Calu3 (cell line): ENCODE measurements at regions not wholly inside any gene's neighbourhood (a gene's known extent, or its start where the extent isn't known, plus 50 kb on each side); places are given as distances from the start of the nearest gene placed in this dataset.

Source experiments
- BruUV-seq: library from RNA; stranded (reverse); fragments of 400-500 nt; replicated peaks from 2 replicates; lab custom pipeline; 2021; lab: Mats Ljungman, UMichigan
- CTCF ChIA-PET: fragments of 300-600 bp; sonication (Branson Sonifier 250); formaldehyde crosslinking; loops from one replicate; lab custom pipeline; 2022; ENCODE audit warnings: antibody characterized with exemption; lab: Charles Lee
- DNase-seq: peaks from one replicate; pipeline ENCODE4 v3.0.0; 2022
- H3K27ac Mint-ChIP-seq: one replicate; pipeline ENCODE4 v1.8.0; 2022; ENCODE audit warnings: mixed read lengths; ENCODE audit not compliant: unreplicated experiment
- H3K27me3 Mint-ChIP-seq: one replicate; pipeline ENCODE4 v1.8.0; 2022; ENCODE audit warnings: mixed read lengths; ENCODE audit not compliant: unreplicated experiment
- H3K36me3 Mint-ChIP-seq: one replicate; pipeline ENCODE4 v1.8.0; 2022; ENCODE audit warnings: mild to moderate bottlenecking, moderate library complexity, mixed read lengths; ENCODE audit not compliant: insufficient read depth, unreplicated experiment
- H3K4me1 Mint-ChIP-seq: one replicate; pipeline ENCODE4 v1.8.0; 2022; ENCODE audit warnings: mild to moderate bottlenecking, low read depth, mixed read lengths; ENCODE audit not compliant: unreplicated experiment
- H3K4me3 Mint-ChIP-seq: one replicate; pipeline ENCODE4 v1.8.0; 2022; ENCODE audit warnings: mild to moderate bottlenecking, low read depth, moderate library complexity, mixed read lengths; ENCODE audit not compliant: unreplicated experiment
- H3K9me3 Mint-ChIP-seq: one replicate; pipeline ENCODE4 v1.8.0; 2022; ENCODE audit warnings: low read depth, mixed read lengths; ENCODE audit not compliant: unreplicated experiment
- intact Hi-C: fragments of 100-400 bp; cut with micrococcal nuclease; formaldehyde crosslinking; loops from one replicate; pipeline ENCODE4 v1.10.0; 2022; ENCODE audit not compliant: unreplicated experiment
- TF ChIP-seq, protein P1 (sequence below): fragments of 200-600 bp; IDR thresholded peaks from one replicate; pipeline ENCODE4 v1.8.0; 2022; ENCODE audit warnings: antibody characterized with exemption; ENCODE audit not compliant: unreplicated experiment

DNA sequence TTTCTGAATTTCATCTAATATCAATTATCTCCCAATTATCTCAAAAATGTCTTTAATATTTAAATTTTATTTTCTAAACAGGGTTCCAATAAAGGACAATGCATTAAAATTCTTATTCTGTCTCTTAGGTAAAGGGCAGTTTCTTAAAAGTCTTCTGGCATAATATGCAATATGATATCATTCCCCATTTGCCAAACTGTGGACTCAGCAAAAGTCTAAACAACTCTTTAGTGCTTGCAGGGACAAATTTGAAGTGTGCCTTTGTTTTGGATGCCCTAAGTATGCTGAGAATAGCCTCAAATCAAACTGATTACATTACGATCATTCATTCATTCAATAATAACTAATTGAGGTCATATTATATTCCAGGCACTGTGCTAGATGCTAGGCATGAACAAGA is 281.0 kb upstream of the KIRREL3 start:
- CTCF ChIA-PET: no interaction called here
- Mint-ChIP-seq H3K4me3 (no peak overlapping the region), H3K9me3 (peaks cover 3% of the 10 kb centered on the region), H3K27ac (no peak overlapping the region), H3K27me3 (no peaks in the 10 kb centered on the region), H3K4me1 (no peaks in the 10 kb centered on the region), H3K36me3 (no peaks in the 10 kb centered on the region)
- intact Hi-C loops: no loop called here
- TF ChIP-seq, protein P1, sequence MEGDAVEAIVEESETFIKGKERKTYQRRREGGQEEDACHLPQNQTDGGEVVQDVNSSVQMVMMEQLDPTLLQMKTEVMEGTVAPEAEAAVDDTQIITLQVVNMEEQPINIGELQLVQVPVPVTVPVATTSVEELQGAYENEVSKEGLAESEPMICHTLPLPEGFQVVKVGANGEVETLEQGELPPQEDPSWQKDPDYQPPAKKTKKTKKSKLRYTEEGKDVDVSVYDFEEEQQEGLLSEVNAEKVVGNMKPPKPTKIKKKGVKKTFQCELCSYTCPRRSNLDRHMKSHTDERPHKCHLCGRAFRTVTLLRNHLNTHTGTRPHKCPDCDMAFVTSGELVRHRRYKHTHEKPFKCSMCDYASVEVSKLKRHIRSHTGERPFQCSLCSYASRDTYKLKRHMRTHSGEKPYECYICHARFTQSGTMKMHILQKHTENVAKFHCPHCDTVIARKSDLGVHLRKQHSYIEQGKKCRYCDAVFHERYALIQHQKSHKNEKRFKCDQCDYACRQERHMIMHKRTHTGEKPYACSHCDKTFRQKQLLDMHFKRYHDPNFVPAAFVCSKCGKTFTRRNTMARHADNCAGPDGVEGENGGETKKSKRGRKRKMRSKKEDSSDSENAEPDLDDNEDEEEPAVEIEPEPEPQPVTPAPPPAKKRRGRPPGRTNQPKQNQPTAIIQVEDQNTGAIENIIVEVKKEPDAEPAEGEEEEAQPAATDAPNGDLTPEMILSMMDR: no peak
- no TSS peak for BruUV-seq
- no peak for DNase-seq

DNA sequence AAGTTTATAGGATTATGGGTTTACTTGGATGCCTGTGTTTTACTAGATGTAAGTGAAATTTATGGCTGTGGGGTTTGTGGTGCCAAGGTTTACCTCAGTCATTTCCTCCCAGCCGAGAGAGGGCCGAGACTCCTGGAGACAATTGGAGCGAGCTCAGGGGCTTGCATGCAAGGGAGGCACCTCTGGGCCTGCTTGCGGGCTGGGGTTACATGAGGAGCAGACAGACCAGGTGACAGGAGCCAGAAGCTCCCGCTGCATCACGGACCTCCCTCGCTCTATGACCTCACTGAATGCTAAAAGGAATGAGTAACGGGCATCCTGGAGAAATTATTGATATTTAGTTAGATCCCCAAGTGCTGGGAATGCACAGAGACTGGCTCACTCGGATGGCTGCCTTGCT is 275.2 kb upstream of the KIRREL3 start:
- H3K4me1 Mint-ChIP-seq: no peaks in the 10 kb centered on the region
- intact Hi-C loops: no loop called here
- no peak for DNase-seq
- no TSS peak for BruUV-seq
- TF ChIP-seq, protein P1: no peak
- H3K9me3 Mint-ChIP-seq: peaks cover 9% of the 10 kb centered on the region
- no peak overlapping the region for H3K4me3 Mint-ChIP-seq
- H3K27me3 Mint-ChIP-seq: no peaks in the 10 kb centered on the region
- no peaks in the 10 kb centered on the region for H3K36me3 Mint-ChIP-seq
- no peak overlapping the region for H3K27ac Mint-ChIP-seq
- CTCF ChIA-PET: no interaction called here

DNA sequence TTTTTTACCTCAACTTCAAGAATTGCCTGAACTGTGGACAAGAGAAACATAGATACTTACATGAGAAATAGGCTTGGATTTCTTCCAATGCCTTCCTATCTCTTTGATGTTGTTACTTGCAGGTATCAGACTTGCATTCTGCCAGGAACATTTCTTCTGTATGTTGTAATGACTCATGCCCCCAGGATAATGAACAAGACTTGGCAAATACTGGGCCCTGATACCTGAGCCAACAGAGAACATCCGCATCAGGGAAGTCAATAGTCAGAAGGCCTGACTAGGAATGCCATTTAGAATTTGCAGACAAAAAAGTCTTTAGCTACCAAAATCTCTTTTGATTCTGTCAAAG is 273.7 kb upstream of the KIRREL3 start:
- no peak overlapping the region for H3K27ac Mint-ChIP-seq
- H3K4me3 Mint-ChIP-seq: no peak overlapping the region
- no peaks in the 10 kb centered on the region for H3K4me1 Mint-ChIP-seq
- no TSS peak for BruUV-seq
- no peaks in the 10 kb centered on the region for H3K27me3 Mint-ChIP-seq
- H3K36me3 Mint-ChIP-seq: no peaks in the 10 kb centered on the region
- no peak for DNase-seq
- peaks cover 9% of the 10 kb centered on the region for H3K9me3 Mint-ChIP-seq
- TF ChIP-seq, protein P1: no peak
- intact Hi-C loops: no loop called here
- CTCF ChIA-PET: no interaction called here

DNA sequence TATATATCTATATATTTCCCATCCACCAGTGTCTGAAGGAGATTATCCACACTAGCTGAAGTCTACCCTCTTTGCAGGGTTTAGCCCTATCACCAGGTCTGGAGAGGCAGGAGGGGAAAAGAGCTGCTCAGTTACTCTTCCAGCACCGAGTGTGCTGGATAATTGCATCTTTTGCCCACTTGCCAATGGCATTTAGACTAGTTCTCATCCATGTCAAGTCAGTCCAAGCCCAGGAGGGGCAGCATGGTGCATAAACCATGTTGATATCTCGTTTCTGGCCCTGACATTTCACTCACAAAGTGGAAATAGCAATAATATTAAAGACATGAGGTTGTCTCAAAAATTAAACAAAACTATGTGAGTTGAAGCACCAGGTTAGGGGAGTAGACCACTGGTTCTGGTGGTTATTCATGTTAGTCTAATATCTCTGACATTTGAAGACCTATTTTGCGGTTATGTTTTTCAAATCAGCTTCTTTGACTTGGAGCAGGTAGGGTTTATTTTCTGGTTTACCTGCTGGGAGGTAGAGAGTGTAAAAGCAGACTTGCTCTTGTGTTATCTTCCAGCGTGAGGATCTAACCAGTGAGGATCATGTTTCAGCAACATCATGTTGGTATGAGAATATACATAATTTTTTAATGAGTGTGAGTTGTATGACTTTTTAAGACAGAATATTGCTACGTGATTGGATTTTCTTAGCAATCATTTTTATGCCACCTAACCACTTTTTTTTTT is 273.2 kb upstream of the KIRREL3 start:
- Mint-ChIP-seq H3K27me3 (no peaks in the 10 kb centered on the region), H3K36me3 (no peaks in the 10 kb centered on the region), H3K9me3 (peaks cover 9% of the 10 kb centered on the region), H3K27ac (no peak overlapping the region), H3K4me3 (no peak overlapping the region), H3K4me1 (no peaks in the 10 kb centered on the region)
- no peak for DNase-seq
- intact Hi-C loops: no loop called here
- TF ChIP-seq, protein P1: no peak
- BruUV-seq: no TSS peak
- CTCF ChIA-PET: no interaction called here
